Astrocyte (in vitro differentiated cells and primary cell): ENCODE measurements at regions not wholly inside any gene's neighbourhood (a gene's known extent, or its start where the extent isn't known, plus 50 kb on each side); places are given as distances from the start of the nearest gene placed in this dataset.

ENCODE experiments used
- DNase-seq: peaks from one replicate; pipeline ENCODE4 v3.0.0-alpha.2; 2010; ENCODE audit warnings: low read depth
- FAIRE-seq: peaks from 2 replicates; lab custom pipeline; 2011; peaks lifted over from hg19 to GRCh38; lab: Jason Lieb, UNC
- H2AFZ ChIP-seq: 2 replicates; pipeline ENCODE4 v1.6.0; 2012; ENCODE audit warnings: low read depth, low read length, inconsistent platforms
- H3K27ac ChIP-seq: 2 replicates; pipeline ENCODE4 v1.5.1; 2011; ENCODE audit warnings: low read depth, low read length, inconsistent platforms
- H3K27me3 ChIP-seq: 2 replicates; pipeline ENCODE4 v1.6.0; 2011; ENCODE audit warnings: low read length, inconsistent platforms; ENCODE audit not compliant: insufficient read depth
- H3K36me3 ChIP-seq: 2 replicates; pipeline ENCODE4 v1.5.1; 2011; ENCODE audit warnings: low read length, inconsistent platforms; ENCODE audit not compliant: insufficient read depth
- H3K4me1 ChIP-seq: 2 replicates; pipeline ENCODE4 v1.5.1; 2011; ENCODE audit warnings: low read length, inconsistent platforms; ENCODE audit not compliant: insufficient read depth
- H3K4me2 ChIP-seq: 2 replicates; pipeline ENCODE4 v1.6.0; 2012; ENCODE audit warnings: low read length, inconsistent platforms
- H3K4me3 ChIP-seq: 2 replicates; pipeline ENCODE4 v1.5.1; 2011; ENCODE audit warnings: low read depth, mild to moderate bottlenecking, low read length, inconsistent platforms; ENCODE audit not compliant: insufficient read depth
- H3K79me2 ChIP-seq: 2 replicates; pipeline ENCODE4 v1.6.0; 2012; ENCODE audit warnings: mild to moderate bottlenecking, low read length, inconsistent platforms; ENCODE audit not compliant: insufficient read depth
- H3K9ac ChIP-seq: 2 replicates; pipeline ENCODE4 v1.6.0; 2012; ENCODE audit warnings: mild to moderate bottlenecking, low read length, inconsistent platforms
- H3K9me3 ChIP-seq: 2 replicates; pipeline ENCODE4 v1.5.1; 2012; ENCODE audit warnings: low read depth, mild to moderate bottlenecking, low read length, inconsistent platforms; ENCODE audit not compliant: insufficient read depth
- H4K20me1 ChIP-seq: 2 replicates; pipeline ENCODE4 v1.6.0; 2012; ENCODE audit warnings: low read length, inconsistent platforms; ENCODE audit not compliant: insufficient read depth
- H3K27ac Mint-ChIP-seq: one replicate; pipeline ENCODE4 v1.8.0; 2021; ENCODE audit warnings: mild to moderate bottlenecking, mixed read lengths; ENCODE audit not compliant: unreplicated experiment
- H3K27me3 Mint-ChIP-seq: one replicate; pipeline ENCODE4 v1.8.0; 2021; ENCODE audit warnings: low read depth, mixed read lengths; ENCODE audit not compliant: unreplicated experiment
- H3K36me3 Mint-ChIP-seq: one replicate; pipeline ENCODE4 v1.8.0; 2021; ENCODE audit warnings: low read depth, mixed read lengths; ENCODE audit not compliant: unreplicated experiment
- H3K4me1 Mint-ChIP-seq: one replicate; pipeline ENCODE4 v1.8.0; 2021; ENCODE audit warnings: low read depth, mixed read lengths; ENCODE audit not compliant: unreplicated experiment
- H3K4me3 Mint-ChIP-seq: one replicate; pipeline ENCODE4 v1.8.0; 2021; ENCODE audit warnings: mild to moderate bottlenecking, moderate library complexity, mixed read lengths; ENCODE audit not compliant: unreplicated experiment
- H3K9me3 Mint-ChIP-seq: one replicate; pipeline ENCODE4 v1.8.0; 2021; ENCODE audit warnings: mild to moderate bottlenecking, mixed read lengths; ENCODE audit not compliant: unreplicated experiment
- EZH2 ChIP-seq: IDR thresholded peaks from 2 replicates; pipeline ENCODE4 v1.6.1; 2012; ENCODE audit warnings: mild to moderate bottlenecking, low read length, inconsistent platforms; ENCODE audit not compliant: insufficient read depth
- TF ChIP-seq, protein P1 (sequence below): IDR thresholded peaks from 2 replicates; pipeline ENCODE4 v1.5.1; 2011; ENCODE audit warnings: low read depth, mild to moderate bottlenecking, inconsistent platforms, low read length, moderate library complexity; ENCODE audit not compliant: insufficient read depth

DNA sequence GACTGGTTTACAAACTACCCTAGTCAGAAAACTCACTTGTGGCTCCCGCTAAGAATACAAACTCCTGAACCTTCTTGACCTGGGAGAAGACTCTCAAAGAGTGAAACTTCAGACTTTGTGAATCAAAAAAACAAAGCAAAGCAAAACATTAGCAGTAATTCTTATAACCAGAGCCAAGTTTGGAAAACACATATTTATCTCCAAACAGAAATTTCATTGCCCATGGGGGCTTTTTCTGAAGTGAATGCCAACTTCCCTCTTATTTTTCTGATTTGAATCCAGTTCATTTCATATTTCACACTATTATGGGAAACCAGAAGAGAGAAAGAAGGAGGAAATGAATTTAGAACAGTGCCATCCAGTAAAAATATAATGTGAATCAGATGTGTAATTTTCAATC, 55.7 kb upstream of the ZNF385D start:
- Histone ChIP-seq H3K4me3 (no peak overlapping the region), H3K36me3 (no peaks in the 10 kb centered on the region), H3K27ac (no peak overlapping the region), H2AFZ (no peak overlapping the region), H3K79me2 (no peaks in the 10 kb centered on the region), H4K20me1 (no peaks in the 10 kb centered on the region), H3K27me3 (no peaks in the 10 kb centered on the region), H3K9ac (no peak overlapping the region), H3K4me2 (no peak overlapping the region), H3K9me3 (no peaks in the 10 kb centered on the region), H3K4me1 (no peaks in the 10 kb centered on the region)
- no peaks in the 10 kb centered on the region for H3K9me3 Mint-ChIP-seq
- H3K27ac Mint-ChIP-seq: no peak overlapping the region
- no peak overlapping the region for H3K4me3 Mint-ChIP-seq
- TF ChIP-seq EZH2: no peak
- TF ChIP-seq, protein P1, sequence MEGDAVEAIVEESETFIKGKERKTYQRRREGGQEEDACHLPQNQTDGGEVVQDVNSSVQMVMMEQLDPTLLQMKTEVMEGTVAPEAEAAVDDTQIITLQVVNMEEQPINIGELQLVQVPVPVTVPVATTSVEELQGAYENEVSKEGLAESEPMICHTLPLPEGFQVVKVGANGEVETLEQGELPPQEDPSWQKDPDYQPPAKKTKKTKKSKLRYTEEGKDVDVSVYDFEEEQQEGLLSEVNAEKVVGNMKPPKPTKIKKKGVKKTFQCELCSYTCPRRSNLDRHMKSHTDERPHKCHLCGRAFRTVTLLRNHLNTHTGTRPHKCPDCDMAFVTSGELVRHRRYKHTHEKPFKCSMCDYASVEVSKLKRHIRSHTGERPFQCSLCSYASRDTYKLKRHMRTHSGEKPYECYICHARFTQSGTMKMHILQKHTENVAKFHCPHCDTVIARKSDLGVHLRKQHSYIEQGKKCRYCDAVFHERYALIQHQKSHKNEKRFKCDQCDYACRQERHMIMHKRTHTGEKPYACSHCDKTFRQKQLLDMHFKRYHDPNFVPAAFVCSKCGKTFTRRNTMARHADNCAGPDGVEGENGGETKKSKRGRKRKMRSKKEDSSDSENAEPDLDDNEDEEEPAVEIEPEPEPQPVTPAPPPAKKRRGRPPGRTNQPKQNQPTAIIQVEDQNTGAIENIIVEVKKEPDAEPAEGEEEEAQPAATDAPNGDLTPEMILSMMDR: no peak
- no peaks in the 10 kb centered on the region for H3K27me3 Mint-ChIP-seq
- FAIRE-seq (no peak), DNase-seq (no peak)
- no peaks in the 10 kb centered on the region for H3K4me1 Mint-ChIP-seq
- H3K36me3 Mint-ChIP-seq: no peaks in the 10 kb centered on the region

DNA sequence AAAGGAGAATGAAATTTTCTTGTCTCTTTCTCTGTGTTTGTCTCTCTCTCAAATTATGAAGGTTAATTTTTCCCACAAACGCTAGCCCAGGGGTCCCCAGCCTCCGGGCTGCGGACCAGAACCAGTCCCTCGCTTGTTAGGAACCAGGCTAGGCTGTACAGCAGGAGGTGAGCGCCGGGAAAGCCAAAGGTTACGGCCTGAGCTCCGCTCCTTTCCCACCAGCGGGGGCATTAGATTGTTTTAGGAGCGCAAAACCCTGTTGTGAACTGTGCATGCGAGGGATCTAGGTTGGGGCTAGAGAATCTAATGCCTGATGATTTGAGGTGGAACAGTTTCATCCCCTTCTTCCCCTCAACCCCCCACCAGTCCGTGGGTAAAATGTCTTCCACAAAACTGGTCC, 74.7 kb upstream of the ZNF385D start:
- no peaks in the 10 kb centered on the region for H3K36me3 Mint-ChIP-seq
- no peak for DNase-seq
- peaks cover 23% of the 10 kb centered on the region for H3K4me1 Mint-ChIP-seq
- Histone ChIP-seq H2AFZ (no peak overlapping the region), H3K27ac (no peak overlapping the region), H3K4me1 (peaks cover 3% of the 10 kb centered on the region), H3K4me2 (no peak overlapping the region), H3K4me3 (no peak overlapping the region), H3K27me3 (no peaks in the 10 kb centered on the region), H3K9me3 (no peaks in the 10 kb centered on the region), H3K9ac (no peak overlapping the region), H4K20me1 (no peaks in the 10 kb centered on the region), H3K36me3 (no peaks in the 10 kb centered on the region), H3K79me2 (no peaks in the 10 kb centered on the region)
- FAIRE-seq: no peak
- TF ChIP-seq, protein P1: no peak
- H3K27ac Mint-ChIP-seq: peak overlapping the region; percentile 88
- no peaks in the 10 kb centered on the region for H3K9me3 Mint-ChIP-seq
- no peak overlapping the region for H3K4me3 Mint-ChIP-seq
- no peaks in the 10 kb centered on the region for H3K27me3 Mint-ChIP-seq

DNA sequence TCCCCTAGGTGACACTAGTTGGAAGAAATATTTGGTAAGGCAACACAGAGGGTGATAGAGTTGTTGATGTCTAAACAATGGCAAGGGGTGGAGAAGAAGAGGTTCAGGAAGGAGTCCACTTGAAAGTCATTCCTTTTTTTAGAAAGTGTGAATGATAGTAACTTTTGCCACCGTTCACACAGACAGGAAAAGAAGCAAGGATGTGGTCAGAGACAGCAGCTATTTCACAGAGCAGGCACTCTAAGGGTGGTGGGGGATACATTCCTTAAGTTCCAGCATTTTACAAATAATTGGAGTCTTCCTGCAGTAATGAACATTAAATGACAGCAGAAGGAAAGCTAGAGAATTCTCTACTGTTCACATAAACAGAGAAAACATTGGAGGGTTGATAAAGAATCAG, 75.4 kb upstream of the ZNF385D start:
- H3K36me3 ChIP-seq: no peaks in the 10 kb centered on the region
- FAIRE-seq (peak; percentile 91), DNase-seq (peak; percentile 53)
- Mint-ChIP-seq H3K27ac (peak overlapping the region; percentile 88), H3K36me3 (no peaks in the 10 kb centered on the region), H3K4me1 (peaks cover 25% of the 10 kb centered on the region), H3K4me3 (no peak overlapping the region), H3K9me3 (no peaks in the 10 kb centered on the region), H3K27me3 (no peaks in the 10 kb centered on the region)
- no peak overlapping the region for H3K9ac ChIP-seq
- peaks cover 3% of the 10 kb centered on the region for H3K4me1 ChIP-seq
- no peaks in the 10 kb centered on the region for H3K27me3 ChIP-seq
- no peaks in the 10 kb centered on the region for H4K20me1 ChIP-seq
- no peak overlapping the region for H3K27ac ChIP-seq
- H3K4me2 ChIP-seq: no peak overlapping the region
- no peaks in the 10 kb centered on the region for H3K79me2 ChIP-seq
- peak overlapping the region; percentile 12 for H2AFZ ChIP-seq
- H3K9me3 ChIP-seq: no peaks in the 10 kb centered on the region
- no peak overlapping the region for H3K4me3 ChIP-seq
- TF ChIP-seq, protein P1: no peak
- no peak for TF ChIP-seq EZH2
